AG09319 (cell line): ENCODE measurements at regions not wholly inside any gene's neighbourhood (a gene's known extent, or its start where the extent isn't known, plus 50 kb on each side); places are given as distances from the start of the nearest gene placed in this dataset.
"Not testable (repeated sequence)": the region's sequence is repeated elsewhere in the genome, so short reads cannot be mapped to it uniquely, and the experiment has no call there.

ENCODE experiments used
- DNase-seq: peaks from one replicate; pipeline ENCODE4 v3.0.0-alpha.2; 2010; ENCODE audit warnings: low read depth; ENCODE audit errors: extremely low read depth
- CTCF ChIP-seq: IDR thresholded peaks from 2 replicates; pipeline ENCODE4 v1.5.1; 2011; ENCODE audit warnings: low read depth, mild to moderate bottlenecking, inconsistent platforms, low read length, moderate library complexity

- DNase-seq = no peak
- no peak for TF ChIP-seq CTCF
These were observed 1329.5 kb upstream of the TMEM132C start for GRCh38 chr12:126937431-126937830.

DNA sequence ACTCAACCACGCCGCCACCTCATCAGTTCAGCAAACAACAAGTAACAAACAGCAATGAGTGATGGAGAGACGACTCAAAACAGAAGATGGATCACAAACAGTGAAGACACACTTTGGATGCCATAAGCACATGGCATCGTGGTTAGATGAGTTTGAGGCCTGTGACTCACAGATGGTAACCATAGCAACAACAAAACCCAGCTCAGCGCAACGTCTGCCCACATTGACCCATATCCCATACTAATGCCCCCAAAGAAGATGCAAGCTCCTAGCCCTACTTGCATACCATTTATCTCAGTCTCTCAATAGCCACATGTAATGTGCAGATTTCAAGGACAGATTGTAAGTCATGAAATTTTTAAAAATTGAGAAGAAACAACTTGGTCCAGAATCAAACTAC, 1322.3 kb upstream of the TMEM132C start:
- no peak for DNase-seq
- no peak for TF ChIP-seq CTCF

GRCh38 chr12:126946958-126947357, 1320.0 kb upstream of the TMEM132C start:
- DNase-seq = not testable (repeated sequence)

- DNase-seq = no peak
- no peak for TF ChIP-seq CTCF
These were observed 1317.4 kb upstream of the TMEM132C start for GRCh38 chr12:126949558-126949957.

GRCh38 chr12:126950266-126950665, 1316.7 kb upstream of the TMEM132C start:
- DNase-seq = no peak
- TF ChIP-seq CTCF = no peak

- TF ChIP-seq CTCF = no peak
These were observed 1314.6 kb upstream of the TMEM132C start for GRCh38 chr12:126952096-126953007.

DNA sequence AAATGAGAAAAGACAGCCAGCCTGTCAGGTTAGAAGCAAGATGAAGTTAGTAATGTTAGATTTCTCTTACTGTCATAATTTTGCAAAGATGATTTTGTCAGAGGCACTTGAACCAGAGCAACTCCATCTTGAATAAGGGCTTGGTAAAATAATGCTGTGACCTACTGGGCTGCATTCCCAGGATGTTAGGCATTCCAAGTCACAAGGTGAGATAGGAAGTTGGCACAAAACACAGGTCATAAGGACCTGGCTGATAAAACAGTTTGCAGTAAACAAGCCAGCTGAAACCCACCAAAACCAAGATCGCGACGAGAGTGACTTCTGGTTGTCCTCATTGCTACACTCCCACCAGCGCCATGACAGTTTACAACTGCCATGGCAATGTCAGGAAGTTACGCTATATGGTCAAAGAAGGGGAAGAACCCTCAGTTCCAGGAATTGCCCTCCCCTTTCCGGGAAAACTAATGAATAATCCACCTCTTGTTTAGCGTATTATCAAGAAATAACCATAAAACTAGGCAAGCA, 1313.5 kb upstream of the TMEM132C start:
- no peak for DNase-seq
- TF ChIP-seq CTCF = no peak

More at GRCh38 chr12:126952096-126953007, 1314.6 kb upstream of the TMEM132C start:
- DNase-seq = no peak
